MG63 (cell line): ENCODE measurements at regions not wholly inside any gene's neighbourhood (a gene's known extent, or its start where the extent isn't known, plus 50 kb on each side); places are given as distances from the start of the nearest gene placed in this dataset.

ENCODE experiments used
- DNase-seq: peaks from one replicate; pipeline ENCODE4 v3.0.0-alpha.2; 2020
- H3K27me3 ChIP-seq: fragments of 250-450 bp; sonication (Bioruptor Pico); 2 replicates; pipeline ENCODE4 v1.5.1; 2020; ENCODE audit warnings: mild to moderate bottlenecking, moderate library complexity
- H3K36me3 ChIP-seq: fragments of 250-450 bp; sonication (Bioruptor Pico); 2 replicates; pipeline ENCODE4 v1.5.1; 2020; ENCODE audit warnings: mild to moderate bottlenecking, moderate library complexity
- H3K4me3 ChIP-seq: fragments of 250-450 bp; sonication (Bioruptor Pico); 2 replicates; pipeline ENCODE4 v1.5.1; 2020; ENCODE audit warnings: mild to moderate bottlenecking, moderate library complexity
- H3K9me3 ChIP-seq: fragments of 250-450 bp; sonication (Bioruptor Pico); 2 replicates; pipeline ENCODE4 v1.5.1; 2020; ENCODE audit warnings: mild to moderate bottlenecking, moderate library complexity

- no peak for DNase-seq
- Histone ChIP-seq H3K9me3 (0 out of 2 replicates have a peak, but pooled peaks cover 3% of the 10 kb centered on the region), H3K4me3 (no peak overlapping the region), H3K36me3 (no peaks in the 10 kb centered on the region), H3K27me3 (no peaks in the 10 kb centered on the region)
Measured at GRCh38 chr2:180205621-180206235, 198.6 kb upstream of the CWC22 start.

GRCh38 chr2:180203972-180204371 is 196.9 kb upstream of the CWC22 start:
- H3K27me3 ChIP-seq, result no peaks in the 10 kb centered on the region
- 0 out of 2 replicates have a peak, but pooled peaks cover 3% of the 10 kb centered on the region for H3K9me3 ChIP-seq
- H3K4me3 ChIP-seq, result no peak overlapping the region
- H3K36me3 ChIP-seq, result no peaks in the 10 kb centered on the region
- peak; percentile 86 for DNase-seq

- H3K27me3 ChIP-seq, result no peaks in the 10 kb centered on the region
- H3K36me3 ChIP-seq, result no peaks in the 10 kb centered on the region
- no peak overlapping the region for H3K4me3 ChIP-seq
- no peaks in the 10 kb centered on the region for H3K9me3 ChIP-seq
- DNase-seq, result no peak
Measured at GRCh38 chr2:180202467-180202951, 195.4 kb upstream of the CWC22 start.

- no peak for DNase-seq
- Histone ChIP-seq H3K36me3 (no peaks in the 10 kb centered on the region), H3K9me3 (no peaks in the 10 kb centered on the region), H3K4me3 (no peak overlapping the region), H3K27me3 (no peaks in the 10 kb centered on the region)
Measured at GRCh38 chr2:180196419-180196977, 189.4 kb upstream of the CWC22 start.

- DNase-seq, result no peak
- no peak overlapping the region for H3K4me3 ChIP-seq
- H3K9me3 ChIP-seq, result no peaks in the 10 kb centered on the region
- no peaks in the 10 kb centered on the region for H3K27me3 ChIP-seq
- H3K36me3 ChIP-seq, result no peaks in the 10 kb centered on the region
Measured at GRCh38 chr2:180195847-180196246, 188.8 kb upstream of the CWC22 start.

GRCh38 chr2:180191432-180192124 is 184.5 kb upstream of the CWC22 start:
- Histone ChIP-seq H3K36me3 (no peaks in the 10 kb centered on the region), H3K4me3 (no peak overlapping the region), H3K27me3 (no peaks in the 10 kb centered on the region), H3K9me3 (no peaks in the 10 kb centered on the region)
- no peak for DNase-seq

GRCh38 chr2:180190851-180191250 is 183.8 kb upstream of the CWC22 start:
- Histone ChIP-seq H3K4me3 (no peak overlapping the region), H3K27me3 (no peaks in the 10 kb centered on the region), H3K36me3 (no peaks in the 10 kb centered on the region), H3K9me3 (no peaks in the 10 kb centered on the region)
- DNase-seq, result no peak

DNA sequence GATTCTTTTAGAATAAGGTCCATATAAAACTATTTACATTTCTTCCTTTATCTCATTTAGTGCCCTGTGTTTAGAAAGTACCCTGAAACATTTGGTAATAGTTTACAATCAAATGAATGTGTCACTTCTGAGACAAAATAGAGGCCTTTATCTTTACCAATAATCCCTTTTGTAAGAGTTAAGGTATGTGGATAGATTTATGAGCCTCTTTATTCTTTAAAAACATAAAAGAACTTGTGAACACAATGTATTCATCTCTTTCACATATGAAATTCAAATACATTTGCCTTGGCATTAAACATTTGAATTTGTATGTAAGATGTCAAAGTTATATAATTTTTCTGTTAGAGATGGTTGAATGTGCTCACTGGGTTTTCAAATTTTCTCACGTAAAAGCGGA is 180.5 kb upstream of the CWC22 start:
- H3K9me3 ChIP-seq, result no peaks in the 10 kb centered on the region
- no peaks in the 10 kb centered on the region for H3K27me3 ChIP-seq
- H3K36me3 ChIP-seq, result no peaks in the 10 kb centered on the region
- H3K4me3 ChIP-seq, result no peak overlapping the region
- DNase-seq, result no peak

DNA sequence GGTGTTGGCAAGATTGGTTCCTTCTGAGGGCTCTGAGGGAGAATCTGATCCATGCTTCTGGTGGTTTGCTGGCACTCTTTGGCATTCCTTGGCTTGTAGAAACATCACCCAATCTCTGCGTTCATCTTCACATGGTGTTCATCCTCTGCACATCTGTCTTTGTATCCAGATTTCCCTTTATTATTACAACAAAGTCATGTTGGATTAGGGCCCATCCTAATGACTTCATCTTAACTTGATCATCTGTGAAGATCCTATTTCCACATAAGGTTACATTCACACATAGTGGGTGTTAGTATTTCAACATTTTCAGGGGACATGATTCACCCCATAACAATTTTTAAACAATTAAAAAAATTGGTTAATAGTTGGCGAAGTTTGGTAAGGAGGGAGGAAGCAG is 177.4 kb upstream of the CWC22 start:
- Histone ChIP-seq H3K9me3 (no peaks in the 10 kb centered on the region), H3K4me3 (no peak overlapping the region), H3K27me3 (no peaks in the 10 kb centered on the region), H3K36me3 (no peaks in the 10 kb centered on the region)
- DNase-seq, result peak; percentile 48

GRCh38 chr2:180180511-180180910 is 173.4 kb upstream of the CWC22 start:
- Histone ChIP-seq H3K36me3 (no peaks in the 10 kb centered on the region), H3K27me3 (no peaks in the 10 kb centered on the region), H3K4me3 (no peak overlapping the region), H3K9me3 (no peaks in the 10 kb centered on the region)
- no peak for DNase-seq

- DNase-seq, result no peak
Measured at GRCh38 chr2:180177534-180177933, 170.4 kb upstream of the CWC22 start.

DNA sequence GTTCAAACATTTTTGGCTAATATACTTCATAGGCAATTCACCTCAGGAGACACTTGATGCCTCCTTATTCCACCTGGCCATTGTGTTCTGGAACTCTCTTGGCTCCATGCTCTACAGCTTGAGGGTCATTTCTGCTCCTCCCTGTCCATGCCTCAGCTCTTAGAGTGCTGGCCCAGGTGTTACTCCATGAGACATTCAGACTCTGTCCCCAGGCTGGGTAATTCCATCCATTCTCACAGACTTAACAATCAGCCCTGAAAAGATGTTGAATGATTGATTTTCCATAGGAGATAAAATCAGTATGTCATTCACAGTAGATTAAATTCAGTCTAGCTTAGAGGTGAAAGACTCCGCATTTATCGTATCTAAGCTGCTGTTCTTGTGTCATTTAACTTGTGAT is 168.6 kb upstream of the CWC22 start:
- Histone ChIP-seq H3K27me3 (no peaks in the 10 kb centered on the region), H3K4me3 (no peak overlapping the region), H3K36me3 (no peaks in the 10 kb centered on the region), H3K9me3 (no peaks in the 10 kb centered on the region)
- DNase-seq, result no peak

More at GRCh38 chr2:180177534-180177933, 170.4 kb upstream of the CWC22 start:
- Histone ChIP-seq H3K27me3 (no peaks in the 10 kb centered on the region), H3K4me3 (no peak overlapping the region), H3K9me3 (no peaks in the 10 kb centered on the region), H3K36me3 (no peaks in the 10 kb centered on the region)

DNA sequence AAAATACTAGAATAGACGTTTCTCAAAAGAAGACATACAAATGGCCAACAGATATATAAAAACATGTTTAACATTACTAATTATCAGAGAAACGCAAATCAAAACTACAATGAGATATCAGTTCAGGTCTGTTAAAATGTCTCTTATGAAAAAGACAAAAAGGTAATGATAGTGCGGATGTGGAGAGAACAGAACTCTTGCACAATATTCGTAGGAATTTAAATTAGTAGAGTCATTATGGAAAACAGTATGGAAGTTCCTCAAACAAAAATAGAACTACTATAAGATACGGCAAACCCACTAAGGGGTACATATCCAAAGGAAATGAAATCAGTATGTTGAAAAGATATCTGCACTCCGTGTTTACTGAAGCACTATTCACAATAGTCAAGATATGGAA is 167.5 kb upstream of the CWC22 start:
- no peak for DNase-seq
- Histone ChIP-seq H3K36me3 (no peaks in the 10 kb centered on the region), H3K27me3 (no peaks in the 10 kb centered on the region), H3K4me3 (no peak overlapping the region), H3K9me3 (no peaks in the 10 kb centered on the region)

DNA sequence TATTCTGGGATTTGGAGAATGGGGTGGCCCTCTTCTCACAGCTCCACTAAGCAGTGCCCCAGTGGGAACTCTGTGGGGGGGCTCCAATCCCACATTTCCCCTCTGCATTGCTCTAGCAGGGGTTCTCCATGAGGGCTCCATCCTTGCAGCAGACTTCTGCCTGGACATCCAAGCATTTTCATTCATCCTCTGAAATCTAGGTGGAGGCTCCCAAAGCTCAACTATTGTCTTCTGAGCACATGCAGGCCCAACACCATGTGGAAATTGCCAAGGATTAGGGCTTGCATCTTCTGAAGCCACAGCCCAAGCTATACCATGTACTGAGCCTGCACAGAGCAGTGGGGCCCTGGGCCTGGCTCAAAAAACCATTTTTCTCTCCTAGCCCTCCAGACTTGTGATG is 162.4 kb upstream of the CWC22 start:
- DNase-seq, result no peak
- H3K36me3 ChIP-seq, result no peaks in the 10 kb centered on the region
- H3K4me3 ChIP-seq, result no peak overlapping the region
- 0 out of 2 replicates have a peak, but pooled peaks cover 4% of the 10 kb centered on the region for H3K9me3 ChIP-seq
- no peaks in the 10 kb centered on the region for H3K27me3 ChIP-seq

DNA sequence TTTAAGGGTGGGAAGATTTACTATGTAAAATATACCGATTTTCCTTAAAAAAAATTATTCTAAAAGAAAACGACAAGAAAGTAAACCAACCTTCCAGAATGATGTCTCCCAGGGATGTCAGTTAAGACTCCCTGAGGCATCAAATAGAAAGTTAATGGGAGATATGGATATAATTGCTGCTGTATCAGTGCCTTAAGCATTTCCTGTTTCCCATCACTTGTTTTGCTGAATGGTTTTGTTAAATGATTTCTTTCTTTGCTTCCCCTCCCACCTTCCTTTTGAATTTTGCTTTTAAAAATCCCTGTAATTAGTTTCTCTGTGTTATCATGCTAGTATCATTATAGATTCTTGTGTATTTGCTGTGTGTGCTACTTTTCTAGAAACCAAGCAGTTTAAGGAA is 154.3 kb upstream of the CWC22 start:
- Histone ChIP-seq H3K27me3 (no peaks in the 10 kb centered on the region), H3K36me3 (no peaks in the 10 kb centered on the region), H3K9me3 (no peaks in the 10 kb centered on the region), H3K4me3 (no peak overlapping the region)
- no peak for DNase-seq

- Histone ChIP-seq H3K4me3 (no peak overlapping the region), H3K27me3 (no peaks in the 10 kb centered on the region), H3K36me3 (no peaks in the 10 kb centered on the region), H3K9me3 (no peaks in the 10 kb centered on the region)
- DNase-seq, result no peak
Measured at GRCh38 chr2:180159921-180160320, 152.8 kb upstream of the CWC22 start.

GRCh38 chr2:180158961-180159360 is 151.9 kb upstream of the CWC22 start:
- no peaks in the 10 kb centered on the region for H3K27me3 ChIP-seq
- no peaks in the 10 kb centered on the region for H3K9me3 ChIP-seq
- no peak overlapping the region for H3K4me3 ChIP-seq
- no peak for DNase-seq
- no peaks in the 10 kb centered on the region for H3K36me3 ChIP-seq

GRCh38 chr2:180156651-180157050 is 149.6 kb upstream of the CWC22 start:
- H3K4me3 ChIP-seq, result no peak overlapping the region
- H3K27me3 ChIP-seq, result no peaks in the 10 kb centered on the region
- no peaks in the 10 kb centered on the region for H3K36me3 ChIP-seq
- DNase-seq, result no peak
- no peaks in the 10 kb centered on the region for H3K9me3 ChIP-seq
